ENCODE measurements at regions not wholly inside any gene's neighbourhood (a gene's known extent, or its start where the extent isn't known, plus 50 kb on each side); places are given as distances from the start of the nearest gene placed in this dataset.

DNA sequence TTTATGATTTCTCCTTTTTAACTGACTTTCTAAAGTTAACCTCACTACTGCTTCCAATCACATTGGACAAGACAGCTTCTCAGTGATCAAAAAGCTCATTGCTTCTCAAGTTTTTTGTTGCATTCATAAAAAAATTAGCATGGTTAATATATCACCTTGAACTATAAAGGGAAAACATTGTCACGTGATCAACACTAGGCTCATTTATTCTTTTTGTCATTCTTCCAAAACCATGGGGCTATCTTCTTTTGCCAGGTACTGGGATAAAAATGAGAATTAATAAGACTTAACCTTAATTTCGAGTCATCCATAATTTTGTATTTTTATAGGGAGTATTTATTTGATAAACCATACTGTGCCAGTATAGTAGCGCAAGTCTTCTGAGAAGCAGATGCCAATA, 1105.9 kb upstream of the TENM3 start:
- Histone ChIP-seq H3K4me3 (replicated peaks in 1 of 2; ENCODE audit: low read depth in 1 of 2, low read length in 2 of 2) (no peak overlapping the region), H3K9me2 (ENCODE audit: insufficient read depth) (no peaks in the 10 kb centered on the region), H3K36me3 (ENCODE audit: control insufficient read depth in 1 of 2, insufficient read depth in 2 of 2, low read length in 2 of 2) (no peaks in the 10 kb centered on the region), H2AFZ (ENCODE audit: low read depth, low read length, poor library complexity, severe bottlenecking) (no peak overlapping the region), H4K20me1 (ENCODE audit: insufficient read depth) (no peaks in the 10 kb centered on the region), H3K9me3 (ENCODE audit: control insufficient read depth in 1 of 2, insufficient read depth in 1 of 2, low read depth in 1 of 2, low read length in 2 of 2) (no peaks in the 10 kb centered on the region), H3K79me2 (ENCODE audit: insufficient read depth, low read length) (no peaks in the 10 kb centered on the region), H3K9ac (ENCODE audit: low read length) (no peak overlapping the region), H3K4me2 (ENCODE audit: low read length) (no peak overlapping the region), H3K27me3 (ENCODE audit: insufficient read depth, low read length) (0 out of 2 replicates have a peak, but pooled peaks cover 3% of the 10 kb centered on the region), H3K27ac (ENCODE audit: low read depth, low read length) (no peak overlapping the region), H3K4me1 (ENCODE audit: control insufficient read depth in 1 of 2, insufficient read depth in 2 of 2, low read length in 2 of 2) (no peaks in the 10 kb centered on the region)
- ATAC-seq, result no peak
- ChIA-PET CTCF (no interaction called here), RAD21 (ENCODE audit: low non-redundant PET in 1 of 2, low total read pairs in 2 of 2, uncharacterized antibody in 2 of 2, unreplicated experiment in 2 of 2) (no interaction called here), POLR2A (no interaction called here)
- TF ChIP-seq EZH2 (IDR thresholded peaks at IDR 0.05), result no peak
- no peak for TF ChIP-seq YY1 (IDR thresholded peaks at IDR 0.05; ENCODE audit: extremely low read depth, insufficient replicate concordance, low read depth, low read length)
- TF ChIP-seq CBX3 (IDR thresholded peaks at IDR 0.05; ENCODE audit: low read depth), result no peak
- TF ChIP-seq POLR2A (IDR thresholded peaks at IDR 0.05; ENCODE audit: borderline replicate concordance, extremely low read depth, insufficient read depth, insufficient read length), result no peak
- no peak for TF ChIP-seq ZNF274 (IDR thresholded peaks at IDR 0.05; ENCODE audit: low read depth, low read length)
- no peak for TF ChIP-seq FOSL1 (IDR thresholded peaks at IDR 0.05; ENCODE audit: low read depth)
- TF ChIP-seq, protein P1, sequence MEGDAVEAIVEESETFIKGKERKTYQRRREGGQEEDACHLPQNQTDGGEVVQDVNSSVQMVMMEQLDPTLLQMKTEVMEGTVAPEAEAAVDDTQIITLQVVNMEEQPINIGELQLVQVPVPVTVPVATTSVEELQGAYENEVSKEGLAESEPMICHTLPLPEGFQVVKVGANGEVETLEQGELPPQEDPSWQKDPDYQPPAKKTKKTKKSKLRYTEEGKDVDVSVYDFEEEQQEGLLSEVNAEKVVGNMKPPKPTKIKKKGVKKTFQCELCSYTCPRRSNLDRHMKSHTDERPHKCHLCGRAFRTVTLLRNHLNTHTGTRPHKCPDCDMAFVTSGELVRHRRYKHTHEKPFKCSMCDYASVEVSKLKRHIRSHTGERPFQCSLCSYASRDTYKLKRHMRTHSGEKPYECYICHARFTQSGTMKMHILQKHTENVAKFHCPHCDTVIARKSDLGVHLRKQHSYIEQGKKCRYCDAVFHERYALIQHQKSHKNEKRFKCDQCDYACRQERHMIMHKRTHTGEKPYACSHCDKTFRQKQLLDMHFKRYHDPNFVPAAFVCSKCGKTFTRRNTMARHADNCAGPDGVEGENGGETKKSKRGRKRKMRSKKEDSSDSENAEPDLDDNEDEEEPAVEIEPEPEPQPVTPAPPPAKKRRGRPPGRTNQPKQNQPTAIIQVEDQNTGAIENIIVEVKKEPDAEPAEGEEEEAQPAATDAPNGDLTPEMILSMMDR (IDR thresholded peaks at IDR 0.05 in 2 of 3, conservative IDR thresholded peaks at IDR 0.05 in 1 of 3; ENCODE audit: borderline replicate concordance in 1 of 3, insufficient read depth in 1 of 3, low read depth in 2 of 3, low read length in 2 of 3), result no peak
- TF ChIP-seq POLR2AphosphoS5 (IDR thresholded peaks at IDR 0.05; ENCODE audit: low read depth, low read length), result no peak
- TF ChIP-seq, protein P2, sequence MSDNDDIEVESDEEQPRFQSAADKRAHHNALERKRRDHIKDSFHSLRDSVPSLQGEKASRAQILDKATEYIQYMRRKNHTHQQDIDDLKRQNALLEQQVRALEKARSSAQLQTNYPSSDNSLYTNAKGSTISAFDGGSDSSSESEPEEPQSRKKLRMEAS (IDR thresholded peaks at IDR 0.05), result no peak
- no peak for TF ChIP-seq RAD21 (IDR thresholded peaks at IDR 0.05; ENCODE audit: low read depth)
- TF ChIP-seq SP1 (IDR thresholded peaks at IDR 0.05; ENCODE audit: low read depth), result no peak
- TF ChIP-seq, protein P3, sequence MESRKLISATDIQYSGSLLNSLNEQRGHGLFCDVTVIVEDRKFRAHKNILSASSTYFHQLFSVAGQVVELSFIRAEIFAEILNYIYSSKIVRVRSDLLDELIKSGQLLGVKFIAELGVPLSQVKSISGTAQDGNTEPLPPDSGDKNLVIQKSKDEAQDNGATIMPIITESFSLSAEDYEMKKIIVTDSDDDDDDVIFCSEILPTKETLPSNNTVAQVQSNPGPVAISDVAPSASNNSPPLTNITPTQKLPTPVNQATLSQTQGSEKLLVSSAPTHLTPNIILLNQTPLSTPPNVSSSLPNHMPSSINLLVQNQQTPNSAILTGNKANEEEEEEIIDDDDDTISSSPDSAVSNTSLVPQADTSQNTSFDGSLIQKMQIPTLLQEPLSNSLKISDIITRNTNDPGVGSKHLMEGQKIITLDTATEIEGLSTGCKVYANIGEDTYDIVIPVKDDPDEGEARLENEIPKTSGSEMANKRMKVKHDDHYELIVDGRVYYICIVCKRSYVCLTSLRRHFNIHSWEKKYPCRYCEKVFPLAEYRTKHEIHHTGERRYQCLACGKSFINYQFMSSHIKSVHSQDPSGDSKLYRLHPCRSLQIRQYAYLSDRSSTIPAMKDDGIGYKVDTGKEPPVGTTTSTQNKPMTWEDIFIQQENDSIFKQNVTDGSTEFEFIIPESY (IDR thresholded peaks at IDR 0.05; ENCODE audit: extremely low read depth, insufficient replicate concordance, low read length), result no peak
- no peak for TF ChIP-seq SRF (IDR thresholded peaks at IDR 0.05; ENCODE audit: low read depth)
- no peak for TF ChIP-seq SIN3A (IDR thresholded peaks at IDR 0.05; ENCODE audit: low read depth)
- TF ChIP-seq TCF7L2 (IDR thresholded peaks at IDR 0.05; ENCODE audit: borderline replicate concordance, extremely low read depth, insufficient read depth, insufficient read length), result no peak
- TF ChIP-seq, protein P4, sequence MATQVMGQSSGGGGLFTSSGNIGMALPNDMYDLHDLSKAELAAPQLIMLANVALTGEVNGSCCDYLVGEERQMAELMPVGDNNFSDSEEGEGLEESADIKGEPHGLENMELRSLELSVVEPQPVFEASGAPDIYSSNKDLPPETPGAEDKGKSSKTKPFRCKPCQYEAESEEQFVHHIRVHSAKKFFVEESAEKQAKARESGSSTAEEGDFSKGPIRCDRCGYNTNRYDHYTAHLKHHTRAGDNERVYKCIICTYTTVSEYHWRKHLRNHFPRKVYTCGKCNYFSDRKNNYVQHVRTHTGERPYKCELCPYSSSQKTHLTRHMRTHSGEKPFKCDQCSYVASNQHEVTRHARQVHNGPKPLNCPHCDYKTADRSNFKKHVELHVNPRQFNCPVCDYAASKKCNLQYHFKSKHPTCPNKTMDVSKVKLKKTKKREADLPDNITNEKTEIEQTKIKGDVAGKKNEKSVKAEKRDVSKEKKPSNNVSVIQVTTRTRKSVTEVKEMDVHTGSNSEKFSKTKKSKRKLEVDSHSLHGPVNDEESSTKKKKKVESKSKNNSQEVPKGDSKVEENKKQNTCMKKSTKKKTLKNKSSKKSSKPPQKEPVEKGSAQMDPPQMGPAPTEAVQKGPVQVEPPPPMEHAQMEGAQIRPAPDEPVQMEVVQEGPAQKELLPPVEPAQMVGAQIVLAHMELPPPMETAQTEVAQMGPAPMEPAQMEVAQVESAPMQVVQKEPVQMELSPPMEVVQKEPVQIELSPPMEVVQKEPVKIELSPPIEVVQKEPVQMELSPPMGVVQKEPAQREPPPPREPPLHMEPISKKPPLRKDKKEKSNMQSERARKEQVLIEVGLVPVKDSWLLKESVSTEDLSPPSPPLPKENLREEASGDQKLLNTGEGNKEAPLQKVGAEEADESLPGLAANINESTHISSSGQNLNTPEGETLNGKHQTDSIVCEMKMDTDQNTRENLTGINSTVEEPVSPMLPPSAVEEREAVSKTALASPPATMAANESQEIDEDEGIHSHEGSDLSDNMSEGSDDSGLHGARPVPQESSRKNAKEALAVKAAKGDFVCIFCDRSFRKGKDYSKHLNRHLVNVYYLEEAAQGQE (IDR thresholded peaks at IDR 0.05; ENCODE audit: low read depth), result no peak
- TF ChIP-seq EZH2phosphoT487 (IDR thresholded peaks at IDR 0.05; ENCODE audit: borderline replicate concordance), result no peak
- no peak for TF ChIP-seq ELF1 (IDR thresholded peaks at IDR 0.05; ENCODE audit: borderline replicate concordance, low read depth)
- no peak for TF ChIP-seq ZFX (IDR thresholded peaks at IDR 0.05)
- DNase-seq (ENCODE audit: low read depth, low spot score), result no peak
- no TSS peak for BruUV-seq (replicated peaks)
- intact Hi-C loops (cut with micrococcal nuclease), result no loop called here

All from HCT116 (cell line).